Type B pancreatic cell (in vitro differentiated cells): ENCODE measurements at regions not wholly inside any gene's neighbourhood (a gene's known extent, or its start where the extent isn't known, plus 50 kb on each side); places are given as distances from the start of the nearest gene placed in this dataset.
A peak's percentile ranks its signal among the peaks of the same experiment; 100 is the strongest.

ENCODE experiments used
- DNase-seq: peaks from one replicate; pipeline ENCODE4 v3.0.0; 2021; ENCODE audit warnings: mixed read lengths; ENCODE audit not compliant: unreplicated experiment; ENCODE audit errors: extremely low spot score
- H3K27ac Mint-ChIP-seq: 2 replicates; pipeline ENCODE4 v1.8.0; 2021; ENCODE audit warnings: mild to moderate bottlenecking, mixed read lengths
- H3K27me3 Mint-ChIP-seq: 2 replicates; pipeline ENCODE4 v1.8.0; 2021; ENCODE audit warnings: mixed read lengths
- H3K36me3 Mint-ChIP-seq: 2 replicates; pipeline ENCODE4 v1.8.0; 2021; ENCODE audit warnings: mixed read lengths
- H3K4me1 Mint-ChIP-seq: one replicate; pipeline ENCODE4 v1.8.0; 2021; ENCODE audit warnings: mixed read lengths; ENCODE audit not compliant: unreplicated experiment
- H3K4me3 Mint-ChIP-seq: 2 replicates; pipeline ENCODE4 v1.8.0; 2021; ENCODE audit warnings: mild to moderate bottlenecking, mixed read lengths
- H3K9me3 Mint-ChIP-seq: 2 replicates; pipeline ENCODE4 v1.8.0; 2021; ENCODE audit warnings: mixed read lengths
- CTCF ChIP-seq: fragments of 200-600 bp; sonication (generic); conservative IDR thresholded peaks from 2 replicates; pipeline ENCODE4 v1.5.0; 2021; ENCODE audit warnings: antibody characterized with exemption, mild to moderate bottlenecking

DNA sequence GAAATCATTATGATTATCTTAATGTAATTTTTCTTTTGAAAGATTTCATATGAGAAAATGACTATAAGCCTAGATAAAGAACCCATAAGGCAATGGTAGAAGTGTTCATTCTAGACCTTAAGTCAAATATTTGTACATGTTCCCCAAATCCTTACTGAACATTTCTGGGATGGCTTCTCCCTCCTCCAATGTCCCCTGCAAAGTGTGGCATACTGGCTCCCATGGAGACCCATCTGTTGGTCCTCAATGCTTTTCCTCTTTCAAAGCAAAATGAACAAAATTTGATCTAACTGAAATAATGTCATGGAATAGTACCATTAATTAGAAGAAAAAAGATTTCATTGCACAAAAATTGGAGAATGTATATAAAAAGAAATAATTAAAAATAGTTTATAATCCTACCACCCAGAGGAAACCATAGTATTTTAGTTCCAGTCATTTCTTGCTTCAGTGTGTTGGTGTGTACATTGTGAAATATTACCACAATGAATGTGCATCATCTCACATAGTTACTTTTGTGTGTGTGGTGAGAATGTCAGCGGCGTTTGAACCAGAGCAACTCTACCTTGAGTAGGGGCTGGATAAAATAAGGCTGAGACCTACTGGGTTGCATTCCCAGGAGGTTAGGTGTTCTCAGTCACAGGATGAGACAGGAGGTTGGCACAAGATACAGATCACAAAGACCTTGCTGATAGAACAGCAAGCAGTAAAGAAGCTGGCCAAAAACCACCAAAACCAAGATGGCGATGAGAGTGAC is 181.3 kb downstream of the UXS1 start:
- no peak overlapping the region for H3K4me3 Mint-ChIP-seq
- H3K4me1 Mint-ChIP-seq, result peaks cover 10% of the 10 kb centered on the region
- H3K27me3 Mint-ChIP-seq, result no peaks in the 10 kb centered on the region
- no peaks in the 10 kb centered on the region for H3K9me3 Mint-ChIP-seq
- H3K27ac Mint-ChIP-seq, result no peak overlapping the region
- no peak for DNase-seq
- no peak for TF ChIP-seq CTCF
- no peaks in the 10 kb centered on the region for H3K36me3 Mint-ChIP-seq

- Mint-ChIP-seq H3K4me3 (peak overlapping the region; percentile 30), H3K36me3 (no peaks in the 10 kb centered on the region), H3K4me1 (peaks cover 10% of the 10 kb centered on the region), H3K27me3 (no peaks in the 10 kb centered on the region), H3K9me3 (peaks cover under 1% of the 10 kb centered on the region), H3K27ac (no peak overlapping the region)
- no peak for DNase-seq
- TF ChIP-seq CTCF, result no peak
Observed at GRCh38 chr2:106012001-106012590, 182.0 kb downstream of the UXS1 start.

GRCh38 chr2:106011380-106011779 is 182.7 kb downstream of the UXS1 start:
- TF ChIP-seq CTCF, result no peak
- Mint-ChIP-seq H3K9me3 (peaks cover 7% of the 10 kb centered on the region), H3K4me1 (peaks cover 10% of the 10 kb centered on the region), H3K27me3 (no peaks in the 10 kb centered on the region), H3K36me3 (no peaks in the 10 kb centered on the region), H3K27ac (peak overlapping the region; percentile 19), H3K4me3 (no peak overlapping the region)
- no peak for DNase-seq

DNA sequence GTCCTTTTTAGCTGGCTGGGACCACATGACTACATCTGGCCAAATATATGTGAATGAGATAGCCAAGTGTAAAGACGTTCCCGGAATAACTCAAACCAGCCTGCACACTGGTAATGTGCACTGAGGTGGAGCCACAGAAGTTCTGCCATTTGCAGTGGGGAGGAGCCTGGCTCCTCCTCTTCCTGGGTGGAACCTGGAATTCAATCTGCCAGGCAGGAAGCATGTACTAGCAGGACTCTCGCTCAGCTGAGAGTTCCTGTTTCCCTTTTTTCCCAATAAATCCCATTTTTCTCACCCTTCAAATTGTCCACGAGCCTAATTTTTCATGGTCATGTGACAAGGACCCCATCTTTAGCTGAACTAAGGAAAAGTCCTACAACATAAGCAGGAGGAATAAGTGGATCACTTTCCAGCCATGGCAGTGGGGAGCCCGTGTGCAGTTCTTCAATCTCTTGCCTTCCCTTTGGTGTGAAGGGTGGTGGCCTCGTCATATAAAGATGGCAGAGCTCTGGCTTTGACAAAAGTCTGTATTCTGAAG is 183.2 kb downstream of the UXS1 start:
- H3K9me3 Mint-ChIP-seq, result peaks cover 11% of the 10 kb centered on the region
- TF ChIP-seq CTCF, result no peak

GRCh38 chr2:106009096-106009495 is 185.0 kb downstream of the UXS1 start:
- H3K4me3 Mint-ChIP-seq, result no peak overlapping the region
- no peak for DNase-seq
- TF ChIP-seq CTCF, result no peak
- no peak overlapping the region for H3K27ac Mint-ChIP-seq
- H3K4me1 Mint-ChIP-seq, result peaks cover 10% of the 10 kb centered on the region
- H3K36me3 Mint-ChIP-seq, result no peaks in the 10 kb centered on the region
- H3K9me3 Mint-ChIP-seq, result peaks cover 18% of the 10 kb centered on the region
- no peaks in the 10 kb centered on the region for H3K27me3 Mint-ChIP-seq

More for the DNA sequence above, 183.2 kb downstream of the UXS1 start:
- Mint-ChIP-seq H3K27me3 (no peaks in the 10 kb centered on the region), H3K4me3 (no peak overlapping the region), H3K4me1 (peaks cover 10% of the 10 kb centered on the region), H3K27ac (peak overlapping the region; percentile 19), H3K36me3 (no peaks in the 10 kb centered on the region)
- no peak for DNase-seq
